LNCaP clone FGC (cell line): ENCODE measurements at regions not wholly inside any gene's neighbourhood (a gene's known extent, or its start where the extent isn't known, plus 50 kb on each side); places are given as distances from the start of the nearest gene placed in this dataset.
"Not testable (repeated sequence)": the region's sequence is repeated elsewhere in the genome, so short reads cannot be mapped to it uniquely, and the experiment has no call there.

ENCODE experiments used
- DNase-seq: peaks from one replicate; pipeline ENCODE4 v3.0.0-alpha.2; 2011; ENCODE audit warnings: low read depth
- H3K4me3 ChIP-seq: 2 replicates; pipeline ENCODE4 v1.5.1; 2011; ENCODE audit warnings: mild to moderate bottlenecking, low read depth, low read length, control low read depth
- CTCF ChIP-seq: IDR thresholded peaks from 2 replicates; pipeline ENCODE4 v1.5.1; 2012; ENCODE audit warnings: mild to moderate bottlenecking; ENCODE audit not compliant: control insufficient read depth, insufficient read depth; ENCODE audit errors: extremely low read depth

GRCh38 chr3:191680989-191681597, 220.1 kb downstream of the PYDC2 start:
- TF ChIP-seq CTCF = no peak
- no peak overlapping the region for H3K4me3 ChIP-seq
- DNase-seq = no peak

GRCh38 chr3:191682961-191683360, 222.0 kb downstream of the PYDC2 start:
- H3K4me3 ChIP-seq = no peak overlapping the region
- TF ChIP-seq CTCF = no peak
- DNase-seq = no peak

- H3K4me3 ChIP-seq = no peak overlapping the region
- TF ChIP-seq CTCF = no peak
- DNase-seq = no peak
Observed at GRCh38 chr3:191686626-191687025, 225.7 kb downstream of the PYDC2 start.

GRCh38 chr3:191688756-191689433, 227.9 kb downstream of the PYDC2 start:
- H3K4me3 ChIP-seq = no peak overlapping the region
- no peak for TF ChIP-seq CTCF
- no peak for DNase-seq

- DNase-seq, H3K4me3 ChIP-seq: not testable (repeated sequence)
Observed at GRCh38 chr3:191691184-191691583, 230.2 kb downstream of the PYDC2 start.

GRCh38 chr3:191695131-191695814, 234.3 kb downstream of the PYDC2 start:
- no peak overlapping the region for H3K4me3 ChIP-seq
- no peak for TF ChIP-seq CTCF
- no peak for DNase-seq

GRCh38 chr3:191695815-191696153, 234.8 kb downstream of the PYDC2 start:
- TF ChIP-seq CTCF = no peak
- DNase-seq = no peak

More at GRCh38 chr3:191695815-191696153, 234.8 kb downstream of the PYDC2 start:
- H3K4me3 ChIP-seq = no peak overlapping the region
